ENCODE measurements at regions not wholly inside any gene's neighbourhood (a gene's known extent, or its start where the extent isn't known, plus 50 kb on each side); places are given as distances from the start of the nearest gene placed in this dataset.

DNA sequence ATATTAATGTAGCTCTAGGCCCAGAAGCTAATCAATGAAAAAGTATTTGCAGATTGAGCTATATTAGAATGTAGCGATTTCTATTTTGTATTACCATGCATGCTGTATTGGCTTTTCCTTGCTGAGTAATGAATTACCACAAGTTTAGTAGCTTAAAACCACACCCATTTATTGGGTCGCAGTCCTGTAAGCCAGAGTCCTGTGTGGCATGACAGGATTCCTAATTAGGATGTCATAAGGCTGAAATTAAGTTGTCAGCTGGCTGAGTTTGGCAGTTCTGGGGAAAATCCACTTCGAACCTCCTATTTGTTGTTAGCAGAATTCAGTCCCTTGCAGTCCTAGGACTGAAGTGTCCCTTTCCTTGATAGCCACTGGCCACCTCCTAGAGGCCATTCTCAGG is 50.3 kb upstream of the HHIP start:
- H3K27ac ChIP-seq (ENCODE audit: low read depth in 1 of 3, low read length in 2 of 3), result no peak overlapping the region
- no peaks in the 10 kb centered on the region for H3K36me3 ChIP-seq (ENCODE audit: control insufficient read depth in 3 of 3, insufficient read depth in 2 of 3, low read depth in 1 of 3, low read length in 3 of 3)
- 65 to 82% (median 74%) methylated on average over 3 of the region's 3 CpGs for WGBS, 3 donors
- H3K4me3 ChIP-seq (ENCODE audit: low read depth in 1 of 3, low read length in 3 of 3), result no peak overlapping the region
- FAIRE-seq (no peak), DNase-seq (no peak)
- no peaks in the 10 kb centered on the region for H3K27me3 ChIP-seq (ENCODE audit: control insufficient read depth in 3 of 3, insufficient read depth in 3 of 3, low read length in 3 of 3)
- no peaks in the 10 kb centered on the region for H3K4me1 ChIP-seq (ENCODE audit: control insufficient read depth in 3 of 3, insufficient read depth in 2 of 3, low read depth in 1 of 3, low read length in 2 of 3)
- no peaks in the 10 kb centered on the region for H3K9me3 ChIP-seq (ENCODE audit: control insufficient read depth in 2 of 2, insufficient read depth in 1 of 2, low read depth in 1 of 2, low read length in 1 of 2)
